ENCODE measurements at regions not wholly inside any gene's neighbourhood (a gene's known extent, or its start where the extent isn't known, plus 50 kb on each side); places are given as distances from the start of the nearest gene placed in this dataset.

GRCh38 chr2:238796223-238796885 lies 51.5 kb upstream of the TWIST2 start:
- TF ChIP-seq CTCF (IDR thresholded peaks at IDR 0.05): no peak
- TF ChIP-seq POLR2AphosphoS5 (IDR thresholded peaks at IDR 0.05): no peak
- no peak for TF ChIP-seq POLR2A (IDR thresholded peaks at IDR 0.05)
- no peak for TF ChIP-seq EP300 (IDR thresholded peaks at IDR 0.05)

Data from gastroesophageal sphincter (tissue), 3 donors.